ENCODE measurements at regions not wholly inside any gene's neighbourhood (a gene's known extent, or its start where the extent isn't known, plus 50 kb on each side); places are given as distances from the start of the nearest gene placed in this dataset.

GRCh38 chr2:49811502-49811901 is 657.2 kb upstream of the FSHR start:
- no peak for DNase-seq (ENCODE audit: low read depth)
- no peak overlapping the region for H3K4me3 ChIP-seq (ENCODE audit: low read depth, low read length)
- no peak for TF ChIP-seq CTCF (IDR thresholded peaks at IDR 0.05; ENCODE audit: low read depth, low read length, missing control alignments)

GRCh38 chr2:49807689-49808088 is 653.4 kb upstream of the FSHR start:
- no peak for TF ChIP-seq CTCF (IDR thresholded peaks at IDR 0.05; ENCODE audit: low read depth, low read length, missing control alignments)
- no peak overlapping the region for H3K4me3 ChIP-seq (ENCODE audit: low read depth, low read length)
- DNase-seq (ENCODE audit: low read depth), result no peak

- no peak overlapping the region for H3K4me3 ChIP-seq (ENCODE audit: low read depth, low read length)
- no peak for TF ChIP-seq CTCF (IDR thresholded peaks at IDR 0.05; ENCODE audit: low read depth, low read length, missing control alignments)
- no peak for DNase-seq (ENCODE audit: low read depth)
These were observed 649.8 kb upstream of the FSHR start for GRCh38 chr2:49804111-49804510.

- H3K4me3 ChIP-seq (ENCODE audit: low read depth, low read length), result no peak overlapping the region
- no peak for DNase-seq (ENCODE audit: low read depth)
- no peak for TF ChIP-seq CTCF (IDR thresholded peaks at IDR 0.05; ENCODE audit: low read depth, low read length, missing control alignments)
These were observed 647.7 kb upstream of the FSHR start for GRCh38 chr2:49801898-49802450.

- TF ChIP-seq CTCF (IDR thresholded peaks at IDR 0.05; ENCODE audit: low read depth, low read length, missing control alignments), result no peak
- no peak overlapping the region for H3K4me3 ChIP-seq (ENCODE audit: low read depth, low read length)
- DNase-seq (ENCODE audit: low read depth), result no peak
These were observed 644.3 kb upstream of the FSHR start for GRCh38 chr2:49798570-49798969.

GRCh38 chr2:49796266-49796665 is 642.0 kb upstream of the FSHR start:
- no peak for DNase-seq (ENCODE audit: low read depth)
- no peak overlapping the region for H3K4me3 ChIP-seq (ENCODE audit: low read depth, low read length)
- no peak for TF ChIP-seq CTCF (IDR thresholded peaks at IDR 0.05; ENCODE audit: low read depth, low read length, missing control alignments)

- no peak overlapping the region for H3K4me3 ChIP-seq (ENCODE audit: low read depth, low read length)
- TF ChIP-seq CTCF (IDR thresholded peaks at IDR 0.05; ENCODE audit: low read depth, low read length, missing control alignments), result no peak
These were observed 640.1 kb upstream of the FSHR start for GRCh38 chr2:49794396-49794795.

More at GRCh38 chr2:49794396-49794795, 640.1 kb upstream of the FSHR start:
- no peak for DNase-seq (ENCODE audit: low read depth)
